H9 (cell line): ENCODE measurements at regions not wholly inside any gene's neighbourhood (a gene's known extent, or its start where the extent isn't known, plus 50 kb on each side); places are given as distances from the start of the nearest gene placed in this dataset.
"Not testable (repeated sequence)": the region's sequence is repeated elsewhere in the genome, so short reads cannot be mapped to it uniquely, and the experiment has no call there.

Source experiments
- DNase-seq: peaks from one replicate; pipeline ENCODE4 v3.0.0-alpha.2; 2017
- H2AFZ ChIP-seq: one replicate; pipeline ENCODE4 v1.6.1; 2013; ENCODE audit warnings: mild to moderate bottlenecking, low read length, control low read depth, moderate library complexity
- H2AK5ac ChIP-seq: 2 replicates; pipeline ENCODE4 v1.6.1; 2013; ENCODE audit warnings: low read length, control low read depth, mixed read lengths; ENCODE audit not compliant: insufficient read length
- H2BK120ac ChIP-seq: one replicate; pipeline ENCODE4 v1.6.1; 2013; ENCODE audit warnings: low read depth, mild to moderate bottlenecking, low read length, control low read depth, inconsistent platforms; ENCODE audit not compliant: poor library complexity, severe bottlenecking
- H2BK12ac ChIP-seq: 2 replicates; pipeline ENCODE4 v1.6.1; 2013; ENCODE audit warnings: low read length, control low read depth, mixed read lengths, low read depth; ENCODE audit not compliant: insufficient read length
- H2BK15ac ChIP-seq: 2 replicates; pipeline ENCODE4 v1.6.1; 2013; ENCODE audit warnings: low read depth, low read length, control low read depth
- H2BK20ac ChIP-seq: one replicate; pipeline ENCODE4 v1.6.1; 2013; ENCODE audit warnings: low read depth, mild to moderate bottlenecking, low read length, control low read depth, inconsistent platforms; ENCODE audit not compliant: poor library complexity, severe bottlenecking
- H2BK5ac ChIP-seq: 2 replicates; pipeline ENCODE4 v1.6.1; 2013; ENCODE audit warnings: low read length, control low read depth, mixed read lengths; ENCODE audit not compliant: insufficient read length
- H3K14ac ChIP-seq: 2 replicates; pipeline ENCODE4 v1.6.1; 2013; ENCODE audit warnings: low read length, control low read depth; ENCODE audit not compliant: insufficient read depth
- H3K18ac ChIP-seq: 2 replicates; pipeline ENCODE4 v1.6.1; 2013; ENCODE audit warnings: low read depth, mild to moderate bottlenecking, mixed read lengths, low read length, control low read depth; ENCODE audit not compliant: insufficient read length
- H3K23ac ChIP-seq: 2 replicates; pipeline ENCODE4 v1.6.1; 2013; ENCODE audit warnings: low read length, control low read depth, mixed read lengths, low read depth; ENCODE audit not compliant: insufficient read length
- H3K23me2 ChIP-seq: 2 replicates; pipeline ENCODE4 v1.6.1; 2013; ENCODE audit warnings: low read depth, mild to moderate bottlenecking, mixed read lengths, low read length, control low read depth; ENCODE audit not compliant: insufficient read length, poor library complexity, severe bottlenecking
- H3K27ac ChIP-seq: 2 replicates; pipeline ENCODE4 v1.5.1; 2013; ENCODE audit warnings: low read length, control low read depth, mixed read lengths, low read depth; ENCODE audit not compliant: insufficient read length
- H3K27me3 ChIP-seq: 2 replicates; pipeline ENCODE4 v1.6.1; 2013; ENCODE audit warnings: low read length, control low read depth, inconsistent platforms; ENCODE audit not compliant: insufficient read depth
- H3K4ac ChIP-seq: 2 replicates; pipeline ENCODE4 v1.6.1; 2013; ENCODE audit warnings: low read depth, mild to moderate bottlenecking, control low read depth, inconsistent platforms, low read length, moderate library complexity
- H3K4me1 ChIP-seq: 2 replicates; pipeline ENCODE4 v1.6.1; 2013; ENCODE audit warnings: low read length, control low read depth, inconsistent platforms; ENCODE audit not compliant: insufficient read depth
- H3K4me2 ChIP-seq: 2 replicates; pipeline ENCODE4 v1.6.1; 2013; ENCODE audit warnings: low read length, control low read depth, mixed read lengths; ENCODE audit not compliant: insufficient read length, insufficient read depth
- H3K56ac ChIP-seq: 2 replicates; pipeline ENCODE4 v1.6.1; 2013; ENCODE audit warnings: low read depth, mild to moderate bottlenecking, mixed read lengths, low read length, control low read depth; ENCODE audit not compliant: insufficient read length
- H3K79me1 ChIP-seq: 2 replicates; pipeline ENCODE4 v1.6.1; 2013; ENCODE audit warnings: low read depth, mild to moderate bottlenecking, moderate library complexity, low read length, control low read depth, inconsistent platforms; ENCODE audit not compliant: insufficient read depth, poor library complexity, severe bottlenecking
- H3K79me2 ChIP-seq: 2 replicates; pipeline ENCODE4 v1.6.1; 2013; ENCODE audit warnings: low read length, control low read depth, inconsistent platforms; ENCODE audit not compliant: insufficient read depth
- H3K9ac ChIP-seq: 2 replicates; pipeline ENCODE4 v1.6.1; 2013; ENCODE audit warnings: low read length, control low read depth, mixed read lengths; ENCODE audit not compliant: insufficient read length; ENCODE audit errors: extremely low read depth
- H3K9me3 ChIP-seq: one replicate; pipeline ENCODE4 v1.6.1; 2013; ENCODE audit warnings: low read depth, low read length, inconsistent platforms; ENCODE audit not compliant: control insufficient read depth
- H3T11ph ChIP-seq: one replicate; pipeline ENCODE4 v1.6.1; 2013; ENCODE audit warnings: mild to moderate bottlenecking, low read length, control low read depth, inconsistent platforms
- H4K20me1 ChIP-seq: one replicate; pipeline ENCODE4 v1.6.1; 2013; ENCODE audit not compliant: control insufficient read depth, insufficient read length, insufficient read depth
- H4K5ac ChIP-seq: 2 replicates; pipeline ENCODE4 v1.6.1; 2013; ENCODE audit warnings: low read depth, mild to moderate bottlenecking, mixed read lengths, low read length, control low read depth; ENCODE audit not compliant: insufficient read length
- H4K8ac ChIP-seq: replicated peaks from 2 replicates; pipeline ENCODE4 v1.6.1; 2013; ENCODE audit warnings: low read length, control low read depth, mixed read lengths, low read depth; ENCODE audit not compliant: insufficient read length
- H4K91ac ChIP-seq: 2 replicates; pipeline ENCODE4 v1.6.1; 2013; ENCODE audit warnings: low read depth, mild to moderate bottlenecking, moderate library complexity, mixed read lengths, low read length, control low read depth; ENCODE audit not compliant: insufficient read length
- H3K27ac Mint-ChIP-seq, 3 experiments: 2 replicates in 2 of 3; 3 replicates in 1 of 3; pipeline ENCODE4 v1.8.0; 2020 to 2021; ENCODE audit warnings: mixed read lengths in 3 of 3, mild to moderate bottlenecking in 1 of 3, moderate library complexity in 1 of 3
- H3K27me3 Mint-ChIP-seq: 2 replicates; pipeline ENCODE4 v1.8.0; 2021; ENCODE audit warnings: low read depth, mild to moderate bottlenecking, moderate library complexity, mixed read lengths
- H3K36me3 Mint-ChIP-seq, 3 experiments: 2 replicates in 2 of 3; 3 replicates in 1 of 3; pipeline ENCODE4 v1.8.0; 2020 to 2021; ENCODE audit warnings: low read depth in 3 of 3, mixed read lengths in 3 of 3; ENCODE audit not compliant: insufficient read depth in 1 of 3
- H3K4me1 Mint-ChIP-seq, 2 experiments: 2 replicates each; pipeline ENCODE4 v1.8.0; 2020; ENCODE audit warnings: mixed read lengths in 2 of 2
- H3K4me3 Mint-ChIP-seq, 2 experiments: 2 replicates in 1 of 2; 3 replicates in 1 of 2; pipeline ENCODE4 v1.8.0; 2020 to 2021; ENCODE audit warnings: mild to moderate bottlenecking in 2 of 2, mixed read lengths in 2 of 2, moderate library complexity in 1 of 2
- H3K9me3 Mint-ChIP-seq, 2 experiments: 2 replicates in 1 of 2; 3 replicates in 1 of 2; pipeline ENCODE4 v1.8.0; 2020; ENCODE audit warnings: mild to moderate bottlenecking in 2 of 2, mixed read lengths in 2 of 2, moderate library complexity in 1 of 2
- WGBS: extraction: QIAGEN DNeasy Blood & Tissue Kit; methylation state at CpG from one replicate; pipeline ENCODE4 v1.1.7; 2013; ENCODE audit warnings: missing lambda C conversion rate, low lambda C conversion rate, mixed read lengths; ENCODE audit not compliant: insufficient read length; ENCODE audit errors: extremely low coverage; 5-methylcytosine and 5-hydroxymethylcytosine counted together
- TF ChIP-seq, protein P1 (sequence below): fragments of 200-600 bp; sonication (generic); conservative IDR thresholded peaks from 3 replicates; pipeline ENCODE4 v1.8.0; 2021; ENCODE audit warnings: antibody characterized with exemption, mild to moderate bottlenecking

DNA sequence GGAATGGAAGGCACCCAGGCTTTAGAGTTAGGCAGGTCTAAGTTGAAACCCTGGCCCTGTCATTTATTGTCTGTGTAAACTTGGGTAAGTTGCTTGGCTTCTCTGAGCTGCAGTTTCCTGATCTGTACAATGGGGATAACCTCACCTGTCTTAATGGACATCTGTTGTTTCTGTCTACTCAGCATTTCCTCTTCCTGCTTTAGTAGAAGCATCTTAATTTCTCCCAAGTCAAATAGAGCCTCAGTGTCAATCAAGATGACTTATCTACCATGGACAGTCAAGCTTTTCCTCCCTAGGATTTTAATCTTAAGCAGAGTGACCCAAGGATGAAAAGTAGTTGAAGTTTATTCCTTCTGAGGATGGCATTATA is 119.7 kb downstream of the FZD1 start:
- Histone ChIP-seq H2AFZ (no peak overlapping the region), H2BK15ac (no peak overlapping the region), H3K23me2 (no peaks in the 10 kb centered on the region), H4K20me1 (no peaks in the 10 kb centered on the region), H3K14ac (no peak overlapping the region), H3K27me3 (no peaks in the 10 kb centered on the region), H3K23ac (no peak overlapping the region), H2BK20ac (no peak overlapping the region), H2AK5ac (no peak overlapping the region), H2BK12ac (no peak overlapping the region), H3K79me2 (no peaks in the 10 kb centered on the region), H3T11ph (no peak overlapping the region), H3K4me2 (no peak overlapping the region), H2BK120ac (no peak overlapping the region), H3K56ac (no peak overlapping the region), H3K79me1 (no peaks in the 10 kb centered on the region), H2BK5ac (no peak overlapping the region), H3K18ac (no peak overlapping the region), H4K8ac (no peak overlapping the region), H3K9ac (no peak overlapping the region), H3K4me1 (no peaks in the 10 kb centered on the region), H3K9me3 (no peaks in the 10 kb centered on the region), H3K27ac (no peak overlapping the region), H4K5ac (no peak overlapping the region), H3K4ac (no peak overlapping the region), H4K91ac (peak overlapping the region; percentile 29)
- TF ChIP-seq, protein P1, sequence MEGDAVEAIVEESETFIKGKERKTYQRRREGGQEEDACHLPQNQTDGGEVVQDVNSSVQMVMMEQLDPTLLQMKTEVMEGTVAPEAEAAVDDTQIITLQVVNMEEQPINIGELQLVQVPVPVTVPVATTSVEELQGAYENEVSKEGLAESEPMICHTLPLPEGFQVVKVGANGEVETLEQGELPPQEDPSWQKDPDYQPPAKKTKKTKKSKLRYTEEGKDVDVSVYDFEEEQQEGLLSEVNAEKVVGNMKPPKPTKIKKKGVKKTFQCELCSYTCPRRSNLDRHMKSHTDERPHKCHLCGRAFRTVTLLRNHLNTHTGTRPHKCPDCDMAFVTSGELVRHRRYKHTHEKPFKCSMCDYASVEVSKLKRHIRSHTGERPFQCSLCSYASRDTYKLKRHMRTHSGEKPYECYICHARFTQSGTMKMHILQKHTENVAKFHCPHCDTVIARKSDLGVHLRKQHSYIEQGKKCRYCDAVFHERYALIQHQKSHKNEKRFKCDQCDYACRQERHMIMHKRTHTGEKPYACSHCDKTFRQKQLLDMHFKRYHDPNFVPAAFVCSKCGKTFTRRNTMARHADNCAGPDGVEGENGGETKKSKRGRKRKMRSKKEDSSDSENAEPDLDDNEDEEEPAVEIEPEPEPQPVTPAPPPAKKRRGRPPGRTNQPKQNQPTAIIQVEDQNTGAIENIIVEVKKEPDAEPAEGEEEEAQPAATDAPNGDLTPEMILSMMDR: no peak
- H3K4me3 Mint-ChIP-seq: no peak overlapping the region
- no peak overlapping the region for H3K27ac Mint-ChIP-seq
- peaks cover 9% of the 10 kb centered on the region for H3K27me3 Mint-ChIP-seq
- no peaks in the 10 kb centered on the region for H3K9me3 Mint-ChIP-seq
- no peaks in the 10 kb centered on the region for H3K4me1 Mint-ChIP-seq
- H3K36me3 Mint-ChIP-seq: no peaks in the 10 kb centered on the region
- no peak for DNase-seq

DNA sequence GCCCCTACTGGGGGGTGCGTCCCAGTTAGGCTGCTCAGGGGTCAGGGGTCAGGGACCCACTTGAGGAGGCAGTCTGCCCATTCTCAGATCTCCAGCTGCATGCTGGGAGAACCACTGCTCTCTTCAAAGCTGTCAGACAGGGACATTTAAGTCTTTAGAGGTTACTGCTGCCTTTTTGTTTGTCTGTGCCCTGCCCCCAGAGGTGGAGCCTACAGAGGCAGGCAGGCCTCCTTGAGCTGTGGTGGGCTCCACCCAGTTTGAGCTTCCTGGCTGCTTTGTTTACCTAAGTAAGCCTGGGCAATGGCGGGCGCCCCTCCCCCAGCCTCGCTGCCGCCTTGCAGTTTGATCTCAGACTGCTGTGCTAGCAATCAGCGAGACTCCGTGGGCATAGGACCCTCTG is 130.5 kb downstream of the FZD1 start:
- peak overlapping the region; percentile 45 for H3K4me2 ChIP-seq
- not testable (repeated sequence) for H2BK15ac ChIP-seq, H2BK5ac ChIP-seq, H3K27ac ChIP-seq, H3K18ac ChIP-seq, H3K9me3 ChIP-seq, H4K8ac ChIP-seq, H3T11ph ChIP-seq, H2BK20ac ChIP-seq, H3K79me1 ChIP-seq, H2AK5ac ChIP-seq, H2BK12ac ChIP-seq, H3K4me1 Mint-ChIP-seq, H2AFZ ChIP-seq, H3K23me2 ChIP-seq, H3K9me3 Mint-ChIP-seq, H3K79me2 ChIP-seq, H3K14ac ChIP-seq, H2BK120ac ChIP-seq, H4K20me1 ChIP-seq, H3K56ac ChIP-seq, H4K91ac ChIP-seq, DNase-seq, H3K27me3 ChIP-seq, H3K23ac ChIP-seq, H3K4ac ChIP-seq, H3K36me3 Mint-ChIP-seq, H4K5ac ChIP-seq, H3K4me1 ChIP-seq
- Mint-ChIP-seq H3K4me3 (peak overlapping the region; percentile 80 to 82), H3K27ac (peak overlapping the region in 1 of 3 experiments; percentile 91; a peak in 2 of 7 replicates), H3K27me3 (peaks cover 39% of the 10 kb centered on the region)
- no CpG with 5 or more reads among the region's 7 CpGs for WGBS
- peak overlapping the region; percentile 58 for H3K9ac ChIP-seq
